Epithelial cell of proximal tubule (primary cell): ENCODE measurements at regions not wholly inside any gene's neighbourhood (a gene's known extent, or its start where the extent isn't known, plus 50 kb on each side); places are given as distances from the start of the nearest gene placed in this dataset.

Source experiments
- DNase-seq: peaks from one replicate; pipeline ENCODE4 v3.0.0-alpha.2; 2011; ENCODE audit warnings: low read depth
- H3K4me3 ChIP-seq: 2 replicates; pipeline ENCODE4 v1.5.1; 2011; ENCODE audit warnings: low read depth, mild to moderate bottlenecking, low read length
- CTCF ChIP-seq: conservative IDR thresholded peaks from 2 replicates; pipeline ENCODE4 v1.5.1; 2012; ENCODE audit warnings: low read depth, mild to moderate bottlenecking, low read length

- DNase-seq, result no peak
- H3K4me3 ChIP-seq, result no peak overlapping the region
- no peak for TF ChIP-seq CTCF
Observed at GRCh38 chr10:8378198-8378983, 323.9 kb downstream of the GATA3 start.

DNA sequence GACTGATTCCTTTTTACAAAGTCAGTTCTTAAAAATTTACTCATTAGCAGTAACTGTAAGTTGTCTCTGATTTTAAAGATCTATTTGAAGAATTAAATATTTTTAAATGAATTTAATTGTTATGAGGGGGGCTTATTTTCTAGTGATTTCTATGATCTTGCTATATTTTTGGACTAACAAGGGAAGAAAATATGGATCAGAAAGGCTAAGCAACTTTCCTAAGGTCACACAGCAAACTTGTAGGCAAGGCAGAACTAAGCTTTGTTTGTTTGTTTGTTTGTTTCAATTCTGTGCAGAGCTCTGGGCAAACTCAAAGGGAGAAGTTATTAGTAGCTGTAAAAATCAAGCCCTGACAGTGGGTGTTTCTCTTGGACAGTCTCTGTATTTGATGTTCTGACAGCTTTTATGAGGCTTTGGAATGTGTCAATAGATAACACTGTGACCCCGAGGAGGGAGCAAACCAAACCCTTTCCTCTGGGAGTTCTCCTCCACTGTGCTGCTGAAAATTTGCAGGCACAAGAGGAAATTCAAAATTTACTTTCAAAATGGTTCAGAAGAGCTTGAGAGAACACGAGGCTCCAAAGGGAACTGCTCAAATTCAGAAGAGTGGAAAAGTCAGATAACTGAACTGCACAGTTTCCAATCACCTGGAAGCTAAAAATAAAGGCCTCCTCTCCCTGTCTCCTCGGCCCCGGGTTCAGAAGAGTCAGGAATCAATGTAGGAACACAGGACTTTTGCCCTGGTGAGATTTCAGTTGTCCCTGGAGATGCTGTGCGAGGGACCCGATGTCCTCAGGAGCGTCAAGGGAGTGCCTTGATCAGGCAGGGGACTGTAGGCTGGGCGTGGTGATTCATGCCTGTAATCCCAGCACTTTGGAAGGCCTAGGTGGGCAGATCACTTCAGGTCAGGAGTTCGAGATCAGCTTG, 325.7 kb downstream of the GATA3 start:
- no peak for DNase-seq
- TF ChIP-seq CTCF, result no peak
- H3K4me3 ChIP-seq, result no peak overlapping the region

DNA sequence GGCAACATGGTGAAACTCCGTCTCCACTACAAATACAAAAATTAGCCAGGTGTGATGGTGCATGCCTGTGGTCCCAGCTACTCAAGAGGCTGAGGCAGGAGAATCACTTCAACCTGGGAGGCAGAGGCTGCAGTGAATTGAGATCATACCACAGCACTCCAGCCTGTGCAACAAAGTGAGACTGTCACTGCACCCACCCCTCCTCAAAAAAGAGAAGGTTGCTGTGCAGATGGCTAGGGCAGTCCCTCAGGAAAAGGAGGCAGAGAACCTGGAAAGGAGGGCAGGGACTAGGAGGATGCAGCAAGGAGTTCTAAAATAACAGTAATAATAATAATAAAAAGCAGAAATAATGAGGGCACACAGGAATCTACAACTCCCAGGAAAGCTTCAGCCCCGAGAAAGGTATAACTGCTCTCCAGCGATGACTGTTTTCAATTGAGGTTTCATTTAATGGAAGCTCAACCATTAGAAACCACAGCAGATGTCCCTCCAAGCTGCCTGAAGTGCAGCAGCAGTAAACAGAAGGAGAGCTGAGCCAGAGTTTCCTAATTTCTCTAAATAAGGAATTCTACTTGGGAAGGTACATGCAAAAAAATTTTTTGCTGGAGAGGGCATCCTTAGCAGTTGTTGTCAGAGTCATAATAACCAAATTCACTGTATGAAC, 326.5 kb downstream of the GATA3 start:
- TF ChIP-seq CTCF, result no peak
- no peak overlapping the region for H3K4me3 ChIP-seq
- DNase-seq, result no peak

GRCh38 chr10:8386781-8387180, 332.3 kb downstream of the GATA3 start:
- TF ChIP-seq CTCF, result no peak
- no peak overlapping the region for H3K4me3 ChIP-seq
- no peak for DNase-seq

- TF ChIP-seq CTCF, result no peak
- no peak for DNase-seq
- no peak overlapping the region for H3K4me3 ChIP-seq
Observed at GRCh38 chr10:8389630-8390029, 335.1 kb downstream of the GATA3 start.

- no peak for DNase-seq
- TF ChIP-seq CTCF, result no peak
- H3K4me3 ChIP-seq, result no peak overlapping the region
Observed at GRCh38 chr10:8392216-8392615, 337.7 kb downstream of the GATA3 start.
